Stimulated activated CD4-positive, alpha-beta T cell treated with anti-CD3 and anti-CD28 coated beads, TNF-alpha, amount 100 ng/mL, for 48 hours (primary cell): ENCODE measurements at regions not wholly inside any gene's neighbourhood (a gene's known extent, or its start where the extent isn't known, plus 50 kb on each side); places are given as distances from the start of the nearest gene placed in this dataset.
"Not testable (repeated sequence)": the region's sequence is repeated elsewhere in the genome, so short reads cannot be mapped to it uniquely, and the experiment has no call there.

Source experiments
- DNase-seq, 3 donors: peaks; one replicate each; pipeline ENCODE4 v3.0.0-alpha.2; 2020; ENCODE audit warnings: low read depth in 3 of 3

GRCh38 chr1:238912148-238912547 lies 474.2 kb upstream of the CHRM3 start:
- DNase-seq, result no peak

GRCh38 chr1:238902752-238903151 lies 483.6 kb upstream of the CHRM3 start:
- not testable (repeated sequence) for DNase-seq

- no peak for DNase-seq
Observed at GRCh38 chr1:238900334-238900865, 486.0 kb upstream of the CHRM3 start.

GRCh38 chr1:238898856-238899255 lies 487.5 kb upstream of the CHRM3 start:
- DNase-seq, result no peak

GRCh38 chr1:238895911-238896310 lies 490.5 kb upstream of the CHRM3 start:
- DNase-seq, result no peak

- no peak for DNase-seq
Observed at GRCh38 chr1:238892612-238893011, 493.8 kb upstream of the CHRM3 start.

- no peak for DNase-seq
Observed at GRCh38 chr1:238861342-238862066, 524.9 kb upstream of the CHRM3 start.

GRCh38 chr1:238833919-238834318 lies 552.4 kb upstream of the CHRM3 start:
- DNase-seq, result no peak

GRCh38 chr1:238832106-238832505 lies 554.3 kb upstream of the CHRM3 start:
- no peak for DNase-seq

GRCh38 chr1:238830036-238830611 lies 556.2 kb upstream of the CHRM3 start:
- no peak for DNase-seq

- DNase-seq, result no peak
Observed at GRCh38 chr1:238826891-238827290, 559.5 kb upstream of the CHRM3 start.

- no peak for DNase-seq
Observed at GRCh38 chr1:238823416-238823815, 563.0 kb upstream of the CHRM3 start.

- DNase-seq, result no peak
Observed at GRCh38 chr1:238811211-238811879, 575.0 kb upstream of the CHRM3 start.

- no peak for DNase-seq
Observed at GRCh38 chr1:238790882-238791281, 595.5 kb upstream of the CHRM3 start.

GRCh38 chr1:238789916-238790667 lies 596.3 kb upstream of the CHRM3 start:
- no peak for DNase-seq

- no peak for DNase-seq
Observed at GRCh38 chr1:238787471-238787870, 598.9 kb upstream of the CHRM3 start.

- DNase-seq, result no peak
Observed at GRCh38 chr1:238783633-238784032, 602.7 kb upstream of the CHRM3 start.

GRCh38 chr1:238779716-238780115 lies 606.7 kb upstream of the CHRM3 start:
- DNase-seq, result no peak

- DNase-seq, result no peak
Observed at GRCh38 chr1:238778113-238778512, 608.3 kb upstream of the CHRM3 start.

- DNase-seq, result no peak
Observed at GRCh38 chr1:238777551-238777950, 608.8 kb upstream of the CHRM3 start.

- no peak for DNase-seq
Observed at GRCh38 chr1:238776126-238776525, 610.2 kb upstream of the CHRM3 start.

- no peak for DNase-seq
Observed at GRCh38 chr1:238772322-238772721, 614.0 kb upstream of the CHRM3 start.
